ENCODE measurements at regions not wholly inside any gene's neighbourhood (a gene's known extent, or its start where the extent isn't known, plus 50 kb on each side); places are given as distances from the start of the nearest gene placed in this dataset.

DNA sequence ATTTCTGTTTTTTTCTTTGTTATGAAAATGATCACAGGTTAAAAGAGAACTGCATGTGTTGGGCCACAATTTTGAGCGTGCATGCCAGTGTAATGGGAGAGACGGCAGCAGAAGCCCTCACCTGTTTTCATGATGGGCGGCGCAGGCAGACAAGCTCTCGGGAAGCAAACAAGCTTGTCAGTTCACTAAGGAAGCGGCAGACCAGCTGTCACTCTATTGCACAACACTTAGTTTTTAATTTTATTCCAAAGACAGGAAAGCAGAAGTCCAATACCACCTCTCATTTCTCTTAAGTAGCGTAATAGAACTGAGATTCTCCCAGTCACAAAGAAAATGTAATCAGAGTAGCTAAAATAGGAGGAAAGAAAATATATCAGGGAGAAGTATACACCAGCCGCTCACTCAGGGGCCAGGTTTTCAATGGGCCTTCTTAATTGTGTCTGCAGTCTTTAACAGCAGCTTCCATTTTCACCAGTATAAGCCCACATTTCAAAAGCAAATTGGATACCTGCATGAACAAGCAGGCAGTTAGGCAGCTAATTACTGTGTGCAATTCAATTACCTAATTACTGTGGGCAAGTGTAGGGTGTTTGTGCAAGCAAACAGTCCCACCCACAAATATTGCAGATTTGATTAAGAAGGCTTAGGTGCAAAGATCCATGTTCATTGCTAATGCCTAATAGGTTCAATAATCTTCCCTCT, 711.4 kb downstream of the DIAPH3 start:
- H3K4me3 Mint-ChIP-seq = no peak overlapping the region
- Histone ChIP-seq H3K4me1 (ENCODE audit: control insufficient read depth in 2 of 2, insufficient read depth in 2 of 2, low read length in 2 of 2) (no peaks in the 10 kb centered on the region), H3K9ac (ENCODE audit: low read length) (no peak overlapping the region), H4K20me1 (ENCODE audit: control insufficient read depth, insufficient read depth, low read length, poor library complexity, severe bottlenecking) (no peaks in the 10 kb centered on the region), H2AFZ (ENCODE audit: insufficient read depth, low read depth, low read length, poor library complexity, severe bottlenecking) (no peak overlapping the region), H3K79me2 (ENCODE audit: control insufficient read depth, insufficient read depth, low read length) (no peaks in the 10 kb centered on the region), H3K4me2 (replicated peaks; ENCODE audit: low read depth, low read length, poor library complexity, severe bottlenecking) (no peak overlapping the region), H3K9me3 (ENCODE audit: control extremely low read depth in 1 of 3, control insufficient read depth in 2 of 3, insufficient read depth in 1 of 3, low read length in 2 of 3) (no peaks in the 10 kb centered on the region), H3K36me3 (replicated peaks in 1 of 2; ENCODE audit: control extremely low read depth in 1 of 2, control insufficient read depth in 1 of 2, extremely low read depth in 1 of 2, insufficient read depth in 2 of 2, low read length in 1 of 2) (no peaks in the 10 kb centered on the region), H3K27ac (ENCODE audit: low read length in 2 of 2) (no peak overlapping the region), H3K27me3 (replicated peaks in 1 of 4; ENCODE audit: control extremely low read depth in 1 of 4, control insufficient read depth in 3 of 4, insufficient read depth in 4 of 4, low read length in 3 of 4) (no peaks in the 10 kb centered on the region), H3K4me3 (ENCODE audit: control extremely low read depth in 1 of 5, extremely low read depth in 1 of 5, insufficient read depth in 1 of 5, low read depth in 2 of 5, low read length in 4 of 5) (no peak overlapping the region)
- intact Hi-C loops (cut with micrococcal nuclease) = no loop called here
- ChIA-PET CTCF (no interaction called here), POLR2A (no interaction called here)
- no peak for ATAC-seq (ENCODE audit: low read depth)
- WGBS (ENCODE audit: insufficient coverage) = 7% methylated on average over 5 of the region's 8 CpGs
- no peaks in the 10 kb centered on the region for H3K9me3 Mint-ChIP-seq (ENCODE audit: insufficient read depth)
- no peaks in the 10 kb centered on the region for H3K27me3 Mint-ChIP-seq
- no peaks in the 10 kb centered on the region for H3K4me1 Mint-ChIP-seq
- DNase-seq = no peak
- TF ChIP-seq, protein P1, sequence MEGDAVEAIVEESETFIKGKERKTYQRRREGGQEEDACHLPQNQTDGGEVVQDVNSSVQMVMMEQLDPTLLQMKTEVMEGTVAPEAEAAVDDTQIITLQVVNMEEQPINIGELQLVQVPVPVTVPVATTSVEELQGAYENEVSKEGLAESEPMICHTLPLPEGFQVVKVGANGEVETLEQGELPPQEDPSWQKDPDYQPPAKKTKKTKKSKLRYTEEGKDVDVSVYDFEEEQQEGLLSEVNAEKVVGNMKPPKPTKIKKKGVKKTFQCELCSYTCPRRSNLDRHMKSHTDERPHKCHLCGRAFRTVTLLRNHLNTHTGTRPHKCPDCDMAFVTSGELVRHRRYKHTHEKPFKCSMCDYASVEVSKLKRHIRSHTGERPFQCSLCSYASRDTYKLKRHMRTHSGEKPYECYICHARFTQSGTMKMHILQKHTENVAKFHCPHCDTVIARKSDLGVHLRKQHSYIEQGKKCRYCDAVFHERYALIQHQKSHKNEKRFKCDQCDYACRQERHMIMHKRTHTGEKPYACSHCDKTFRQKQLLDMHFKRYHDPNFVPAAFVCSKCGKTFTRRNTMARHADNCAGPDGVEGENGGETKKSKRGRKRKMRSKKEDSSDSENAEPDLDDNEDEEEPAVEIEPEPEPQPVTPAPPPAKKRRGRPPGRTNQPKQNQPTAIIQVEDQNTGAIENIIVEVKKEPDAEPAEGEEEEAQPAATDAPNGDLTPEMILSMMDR (IDR thresholded peaks at IDR 0.05) = no peak
- no peak for TF ChIP-seq EZH2 (IDR thresholded peaks at IDR 0.05; ENCODE audit: borderline replicate concordance, insufficient read depth, low read depth, low read length, poor library complexity, severe bottlenecking)
- H3K27ac Mint-ChIP-seq = no peak overlapping the region

DNA sequence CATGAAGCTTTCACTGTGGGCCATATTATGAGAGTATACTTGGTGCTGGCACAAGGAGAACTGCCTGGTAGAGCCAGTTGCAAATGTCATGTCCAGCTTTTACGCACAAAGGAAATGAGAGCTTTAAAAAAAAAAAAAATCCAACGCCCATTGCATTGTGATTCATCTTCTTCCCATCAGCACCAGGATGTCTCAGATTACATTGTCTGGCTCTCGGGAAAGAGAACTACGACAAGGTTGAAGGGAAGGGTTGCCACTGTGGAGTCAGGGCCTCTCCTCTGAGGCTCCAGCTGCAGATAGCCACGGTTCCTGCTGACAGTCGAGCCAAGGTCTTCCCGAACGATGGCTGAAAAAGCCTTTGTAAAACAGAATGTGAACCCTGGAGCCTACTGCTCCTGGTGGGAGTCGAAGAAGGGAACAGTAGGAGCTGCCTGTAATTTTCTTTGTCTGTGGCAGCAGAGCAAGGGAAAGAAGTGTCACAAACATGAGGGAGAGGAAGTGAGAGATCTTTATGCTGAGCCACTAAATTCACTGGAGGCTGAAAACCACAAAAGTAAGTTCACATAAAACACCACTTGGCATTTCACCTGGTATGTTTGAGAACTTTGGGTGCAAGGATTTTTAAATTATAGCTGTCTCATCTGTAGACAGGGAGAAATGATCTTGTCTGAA, 704.7 kb downstream of the DIAPH3 start:
- H4K20me1 ChIP-seq (ENCODE audit: control insufficient read depth, insufficient read depth, low read length, poor library complexity, severe bottlenecking) = no peaks in the 10 kb centered on the region
- Mint-ChIP-seq H3K27ac (no peak overlapping the region), H3K27me3 (no peaks in the 10 kb centered on the region), H3K4me1 (no peaks in the 10 kb centered on the region), H3K4me3 (no peak overlapping the region), H3K9me3 (ENCODE audit: insufficient read depth) (no peaks in the 10 kb centered on the region)
- no peaks in the 10 kb centered on the region for H3K36me3 ChIP-seq (replicated peaks in 1 of 2; ENCODE audit: control extremely low read depth in 1 of 2, control insufficient read depth in 1 of 2, extremely low read depth in 1 of 2, insufficient read depth in 2 of 2, low read length in 1 of 2)
- no peak overlapping the region for H3K27ac ChIP-seq (ENCODE audit: low read length in 2 of 2)
- H3K27me3 ChIP-seq (replicated peaks in 1 of 4; ENCODE audit: control extremely low read depth in 1 of 4, control insufficient read depth in 3 of 4, insufficient read depth in 4 of 4, low read length in 3 of 4) = no peaks in the 10 kb centered on the region
- ChIA-PET POLR2A (no interaction called here), CTCF (no interaction called here)
- TF ChIP-seq, protein P1 (IDR thresholded peaks at IDR 0.05) = no peak
- no peak for TF ChIP-seq EZH2 (IDR thresholded peaks at IDR 0.05; ENCODE audit: borderline replicate concordance, insufficient read depth, low read depth, low read length, poor library complexity, severe bottlenecking)
- no peak for ATAC-seq (ENCODE audit: low read depth)
- peaks cover 0 to 3% (median 0%) of the 10 kb centered on the region in 3 donors for H3K9me3 ChIP-seq (ENCODE audit: control extremely low read depth in 1 of 3, control insufficient read depth in 2 of 3, insufficient read depth in 1 of 3, low read length in 2 of 3)
- H2AFZ ChIP-seq (ENCODE audit: insufficient read depth, low read depth, low read length, poor library complexity, severe bottlenecking) = no peak overlapping the region
- intact Hi-C loops (cut with micrococcal nuclease) = no loop called here
- no peak overlapping the region for H3K4me2 ChIP-seq (replicated peaks; ENCODE audit: low read depth, low read length, poor library complexity, severe bottlenecking)
- 63% methylated on average over 8 of the region's 9 CpGs for WGBS (ENCODE audit: insufficient coverage)
- no peak overlapping the region for H3K9ac ChIP-seq (ENCODE audit: low read length)
- no peaks in the 10 kb centered on the region for H3K79me2 ChIP-seq (ENCODE audit: control insufficient read depth, insufficient read depth, low read length)
- no peak for DNase-seq
- peaks cover 0 to 6% of the 10 kb centered on the region in 2 donors for H3K4me1 ChIP-seq (ENCODE audit: control insufficient read depth in 2 of 2, insufficient read depth in 2 of 2, low read length in 2 of 2)
- H3K4me3 ChIP-seq (ENCODE audit: control extremely low read depth in 1 of 5, extremely low read depth in 1 of 5, insufficient read depth in 1 of 5, low read depth in 2 of 5, low read length in 4 of 5) = no peak overlapping the region
